Coronary artery (tissue), 2 donors: ENCODE measurements at regions not wholly inside any gene's neighbourhood (a gene's known extent, or its start where the extent isn't known, plus 50 kb on each side); places are given as distances from the start of the nearest gene placed in this dataset.
"Not testable (repeated sequence)": the region's sequence is repeated elsewhere in the genome, so short reads cannot be mapped to it uniquely, and the experiment has no call there.

Experiments
- DNase-seq: peaks from one replicate; pipeline ENCODE4 v3.0.0-alpha.2; 2017; ENCODE audit warnings: low spot score
- H3K27ac ChIP-seq, 2 donors: fragments of 200-600 bp; sonication (generic); one replicate each; pipeline ENCODE4 v1.5.1; 2016 to 2019
- H3K4me3 ChIP-seq: fragments of 200-600 bp; sonication (generic); 2 replicates; pipeline ENCODE4 v1.5.1; 2016; ENCODE audit warnings: mild to moderate bottlenecking, moderate library complexity
- TF ChIP-seq, protein P1 (sequence below): fragments of 200-600 bp; sonication (generic); IDR thresholded peaks from one replicate; pipeline ENCODE4 v1.5.1; 2019; ENCODE audit warnings: antibody characterized with exemption

DNA sequence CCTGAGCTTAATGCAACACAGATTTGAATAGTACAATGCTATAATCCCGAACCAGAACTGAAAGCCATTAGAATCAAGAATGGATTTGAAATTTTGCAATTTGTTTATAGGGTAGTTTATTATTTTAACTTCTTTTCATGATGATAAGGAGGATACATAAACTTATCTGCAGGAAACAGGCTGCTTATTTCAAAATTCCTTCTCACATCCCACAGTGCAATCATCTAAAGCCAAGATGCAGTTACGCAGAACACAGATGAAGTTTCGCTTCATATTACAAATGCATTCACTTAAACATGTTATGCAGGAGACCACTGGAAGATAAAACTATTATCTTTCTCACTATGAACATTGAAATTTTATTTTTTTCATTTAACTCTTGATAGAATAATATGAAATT lies 1019.6 kb downstream of the PLA2G4A start:
- TF ChIP-seq, protein P1, sequence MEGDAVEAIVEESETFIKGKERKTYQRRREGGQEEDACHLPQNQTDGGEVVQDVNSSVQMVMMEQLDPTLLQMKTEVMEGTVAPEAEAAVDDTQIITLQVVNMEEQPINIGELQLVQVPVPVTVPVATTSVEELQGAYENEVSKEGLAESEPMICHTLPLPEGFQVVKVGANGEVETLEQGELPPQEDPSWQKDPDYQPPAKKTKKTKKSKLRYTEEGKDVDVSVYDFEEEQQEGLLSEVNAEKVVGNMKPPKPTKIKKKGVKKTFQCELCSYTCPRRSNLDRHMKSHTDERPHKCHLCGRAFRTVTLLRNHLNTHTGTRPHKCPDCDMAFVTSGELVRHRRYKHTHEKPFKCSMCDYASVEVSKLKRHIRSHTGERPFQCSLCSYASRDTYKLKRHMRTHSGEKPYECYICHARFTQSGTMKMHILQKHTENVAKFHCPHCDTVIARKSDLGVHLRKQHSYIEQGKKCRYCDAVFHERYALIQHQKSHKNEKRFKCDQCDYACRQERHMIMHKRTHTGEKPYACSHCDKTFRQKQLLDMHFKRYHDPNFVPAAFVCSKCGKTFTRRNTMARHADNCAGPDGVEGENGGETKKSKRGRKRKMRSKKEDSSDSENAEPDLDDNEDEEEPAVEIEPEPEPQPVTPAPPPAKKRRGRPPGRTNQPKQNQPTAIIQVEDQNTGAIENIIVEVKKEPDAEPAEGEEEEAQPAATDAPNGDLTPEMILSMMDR = no peak
- no peak for DNase-seq
- Histone ChIP-seq H3K27ac (no peak overlapping the region), H3K4me3 (no peak overlapping the region)

DNA sequence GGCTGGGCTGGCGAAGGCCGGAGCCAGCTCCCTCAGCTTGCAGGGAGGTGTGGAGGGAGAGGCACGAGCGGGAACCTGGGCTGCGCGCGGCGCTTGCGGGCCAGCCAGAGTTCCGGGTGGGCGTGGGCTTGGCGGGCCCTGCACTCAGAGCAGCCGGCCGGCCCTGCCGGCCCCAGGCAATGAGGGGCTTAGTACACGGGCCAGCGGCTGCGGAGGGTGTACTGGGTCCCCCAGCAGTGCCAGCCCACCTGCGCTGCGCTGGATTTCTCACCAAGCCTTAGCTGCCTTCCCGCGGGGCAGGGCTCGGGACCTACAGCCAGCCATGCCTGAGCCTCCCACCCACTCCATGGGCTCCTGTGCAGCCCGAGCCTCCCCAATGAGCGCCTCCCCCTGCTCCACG lies 1021.4 kb downstream of the PLA2G4A start:
- not testable (repeated sequence) for DNase-seq, H3K4me3 ChIP-seq, H3K27ac ChIP-seq

DNA sequence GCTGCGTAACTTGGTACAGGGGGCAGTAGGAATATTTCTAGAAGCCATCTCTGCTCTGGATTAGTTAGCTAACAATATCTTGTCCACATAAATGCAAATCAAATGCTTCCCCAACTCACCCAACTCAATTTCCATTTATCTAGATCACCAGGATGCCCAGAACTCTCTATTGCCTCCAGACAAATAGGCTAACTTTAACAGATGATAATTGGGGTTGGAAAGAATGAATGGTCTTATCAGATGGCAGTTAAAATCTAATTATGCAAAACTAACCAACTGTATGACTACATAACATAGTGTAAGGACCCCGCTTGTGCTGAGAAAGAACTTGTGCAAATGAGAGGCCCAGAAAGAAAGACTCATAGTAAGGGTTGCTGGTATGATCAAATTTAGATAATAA lies 1024.8 kb downstream of the PLA2G4A start:
- no peak overlapping the region for H3K27ac ChIP-seq
- TF ChIP-seq, protein P1 = no peak
- no peak overlapping the region for H3K4me3 ChIP-seq
- DNase-seq = no peak

DNA sequence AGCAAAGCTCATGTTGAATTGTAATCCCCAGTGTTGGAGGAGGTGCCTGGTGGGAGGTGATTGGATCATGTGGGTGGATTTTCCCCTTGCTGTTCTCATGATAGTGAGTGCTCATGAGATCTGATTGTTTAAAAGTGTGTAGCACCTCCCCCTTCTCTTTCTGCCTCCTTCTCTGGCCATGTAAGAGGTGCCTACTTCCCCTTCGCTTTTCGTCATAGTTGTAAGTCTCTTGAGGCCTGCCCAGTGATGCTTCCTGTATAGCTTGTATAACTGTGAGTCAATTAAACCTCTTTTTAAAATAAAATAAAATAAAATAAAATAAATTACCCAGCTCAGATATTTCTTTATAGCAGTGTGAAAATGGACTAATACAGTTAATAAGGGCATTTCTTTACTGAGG lies 1025.7 kb downstream of the PLA2G4A start:
- DNase-seq = no peak
- TF ChIP-seq, protein P1 = no peak
- Histone ChIP-seq H3K27ac (no peak overlapping the region), H3K4me3 (no peak overlapping the region)

DNA sequence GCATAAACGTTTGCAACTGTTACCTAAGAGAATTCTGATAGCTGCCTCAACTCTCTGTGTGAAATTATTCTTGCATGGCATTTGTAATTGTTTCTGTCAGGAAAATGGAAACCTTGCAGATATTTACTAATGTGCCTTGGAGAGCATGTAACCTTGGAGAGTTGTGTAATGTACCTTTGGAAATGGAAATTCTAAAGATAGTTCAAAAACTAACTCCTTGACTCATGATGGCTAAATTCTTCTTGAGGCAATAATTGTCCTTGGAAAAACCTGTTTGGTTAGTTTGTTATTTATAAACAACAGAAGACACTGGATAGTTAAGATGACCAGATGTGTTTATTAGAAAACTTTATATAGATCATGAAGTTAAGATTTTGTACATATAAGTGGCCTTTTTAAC lies 1033.8 kb downstream of the PLA2G4A start:
- TF ChIP-seq, protein P1 = no peak
- H3K4me3 ChIP-seq = no peak overlapping the region
- DNase-seq = no peak
- no peak overlapping the region for H3K27ac ChIP-seq

DNA sequence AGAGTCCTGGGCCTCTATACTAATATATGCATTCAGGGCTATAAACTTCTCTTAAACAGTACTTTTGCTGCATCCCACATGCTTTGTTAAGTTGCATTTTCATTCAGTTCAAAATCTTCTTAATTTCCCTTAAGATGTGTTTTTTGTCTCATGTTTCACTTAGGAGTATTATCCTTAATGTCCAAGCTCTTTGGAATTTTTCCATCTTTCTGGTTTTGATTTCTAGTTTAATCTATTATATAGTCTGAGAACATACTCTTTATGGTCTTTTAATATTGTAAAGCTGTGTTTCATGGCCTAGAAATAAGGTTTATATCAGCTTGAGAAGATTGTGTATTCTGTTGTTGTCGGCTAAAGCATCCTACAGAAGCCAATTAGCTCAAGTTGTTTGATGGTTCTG lies 1041.8 kb downstream of the PLA2G4A start:
- TF ChIP-seq, protein P1 = no peak
- Histone ChIP-seq H3K4me3 (no peak overlapping the region), H3K27ac (no peak overlapping the region)
- DNase-seq = no peak

DNA sequence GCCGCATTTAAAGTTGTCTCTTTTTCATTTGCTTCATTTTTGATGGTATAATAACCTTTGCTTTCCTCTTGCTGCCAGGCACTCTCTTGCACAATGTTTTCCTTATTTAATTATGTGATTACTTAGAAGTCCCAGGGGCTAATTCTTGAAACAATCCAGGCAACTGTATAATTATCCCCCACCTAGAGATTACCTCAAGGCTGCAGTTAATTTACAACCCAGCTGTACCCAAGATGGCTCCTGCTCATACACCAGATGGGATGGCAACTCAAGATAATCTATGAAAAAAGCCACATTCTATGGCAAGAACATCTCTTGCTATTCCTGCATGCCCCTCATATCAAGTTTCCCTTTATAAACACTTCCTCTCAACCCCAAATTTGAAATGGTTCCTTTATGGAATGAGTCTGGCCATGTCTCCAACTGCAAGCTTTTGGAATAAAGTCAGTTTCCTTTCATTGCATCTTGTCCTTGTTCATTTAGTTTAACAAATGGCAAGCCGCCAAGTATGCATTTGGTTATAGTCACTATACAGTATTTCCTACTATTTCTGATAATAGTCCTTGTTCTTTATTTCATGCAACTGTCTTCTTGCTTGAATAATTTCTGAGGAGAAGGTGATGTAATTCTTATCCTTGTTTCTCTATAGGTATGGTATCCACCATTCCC lies 1042.6 kb downstream of the PLA2G4A start:
- no peak for DNase-seq
- TF ChIP-seq, protein P1 = no peak
- no peak overlapping the region for H3K4me3 ChIP-seq
- no peak overlapping the region for H3K27ac ChIP-seq
